Body of pancreas (tissue), 4 donors: ENCODE measurements at regions not wholly inside any gene's neighbourhood (a gene's known extent, or its start where the extent isn't known, plus 50 kb on each side); places are given as distances from the start of the nearest gene placed in this dataset.

Experiments
- ATAC-seq: fragments of 150-250 bp; one replicate; pipeline ENCODE4 v1.9.1; 2016
- DNase-seq, 4 donors: peaks; one replicate each; pipeline ENCODE4 v3.0.0-alpha.2; 2019
- H3K27ac ChIP-seq, 4 donors: fragments of 200-600 bp; sonication (generic); 1 replicate in 3 of 4; 2 replicates in 1 of 4; pipeline versions ENCODE4 v1.5.1 to v1.6.1; 2016 to 2019; ENCODE audit warnings: mild to moderate bottlenecking in 1 of 4, mixed read lengths in 1 of 4, moderate library complexity in 1 of 4
- H3K27me3 ChIP-seq, 2 donors: fragments of 200-600 bp; sonication (generic); one replicate each; pipeline ENCODE4 v1.6.0; 2016; ENCODE audit warnings: mild to moderate bottlenecking in 1 of 2
- H3K36me3 ChIP-seq, 2 donors: fragments of 200-600 bp; sonication (generic); replicated peaks in 1 of 2; 2 replicates each; pipeline ENCODE4 v1.5.1; 2016; ENCODE audit warnings: low read depth in 2 of 2; ENCODE audit not compliant: insufficient read depth in 1 of 2
- H3K4me1 ChIP-seq: fragments of 200-600 bp; sonication (generic); one replicate; pipeline ENCODE4 v1.6.0; 2016
- H3K4me3 ChIP-seq, 2 donors: fragments of 200-600 bp; sonication (generic); 1 replicate in 1 of 2; 2 replicates in 1 of 2; pipeline ENCODE4 v1.5.1; 2016 to 2019
- H3K9me3 ChIP-seq, 3 donors: fragments of 200-600 bp; sonication (generic); 1 replicate in 2 of 3; 2 replicates in 1 of 3; pipeline ENCODE4 v1.5.1; 2016
- POLR2A ChIP-seq, 3 donors: fragments of 450-650 bp; IDR thresholded peaks; one replicate each; pipeline ENCODE4 v1.6.1; 2016; ENCODE audit warnings: antibody characterized with exemption in 3 of 3, mild to moderate bottlenecking in 2 of 3
- WGBS, 2 donors: methylation state at CpG; one replicate each; pipeline ENCODE4 v1.1.5; 2017; 5-methylcytosine and 5-hydroxymethylcytosine counted together
- intact Hi-C: fragments of 100-400 bp; cut with DNase I; formaldehyde crosslinking; loops from one replicate; pipeline ENCODE4 v1.15.1; 2023
- TF ChIP-seq, protein P1 (sequence below), 7 experiments: fragments of 450-650 bp in 4 of 7; fragments of 200-600 bp in 3 of 7; sonication (generic) in 3 of 7; IDR thresholded peaks; one replicate each; pipeline ENCODE4 v1.5.1; 2016 to 2019; ENCODE audit warnings: antibody characterized with exemption in 7 of 7

DNA sequence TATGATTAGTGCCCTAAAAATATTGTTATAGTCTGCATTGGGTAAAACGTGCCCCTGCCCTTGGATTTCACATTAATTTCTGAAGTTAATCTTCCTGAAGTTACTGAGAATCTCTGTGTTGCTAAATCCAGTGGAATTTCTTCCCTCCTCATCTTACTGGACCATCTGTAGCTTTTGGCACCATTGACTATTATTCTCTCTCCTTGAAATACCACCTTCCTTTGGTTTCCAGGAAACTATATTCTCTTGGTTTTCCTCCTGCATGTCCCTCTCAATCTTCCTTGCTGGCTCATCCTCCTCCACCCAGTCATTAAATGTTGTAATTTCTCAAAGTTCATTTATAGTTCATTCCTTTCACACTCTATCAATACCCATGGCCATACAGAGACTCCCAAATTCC is 110.6 kb upstream of the SLC35G4 start:
- H3K27me3 ChIP-seq, result no peaks in the 10 kb centered on the region
- WGBS, 2 donors, result 28 to 47% methylated on average over 1 of the region's 1 CpG
- ATAC-seq (no peak), DNase-seq (no peak)
- H3K36me3 ChIP-seq, result no peaks in the 10 kb centered on the region
- intact Hi-C loops, result no loop called here
- TF ChIP-seq, protein P1, sequence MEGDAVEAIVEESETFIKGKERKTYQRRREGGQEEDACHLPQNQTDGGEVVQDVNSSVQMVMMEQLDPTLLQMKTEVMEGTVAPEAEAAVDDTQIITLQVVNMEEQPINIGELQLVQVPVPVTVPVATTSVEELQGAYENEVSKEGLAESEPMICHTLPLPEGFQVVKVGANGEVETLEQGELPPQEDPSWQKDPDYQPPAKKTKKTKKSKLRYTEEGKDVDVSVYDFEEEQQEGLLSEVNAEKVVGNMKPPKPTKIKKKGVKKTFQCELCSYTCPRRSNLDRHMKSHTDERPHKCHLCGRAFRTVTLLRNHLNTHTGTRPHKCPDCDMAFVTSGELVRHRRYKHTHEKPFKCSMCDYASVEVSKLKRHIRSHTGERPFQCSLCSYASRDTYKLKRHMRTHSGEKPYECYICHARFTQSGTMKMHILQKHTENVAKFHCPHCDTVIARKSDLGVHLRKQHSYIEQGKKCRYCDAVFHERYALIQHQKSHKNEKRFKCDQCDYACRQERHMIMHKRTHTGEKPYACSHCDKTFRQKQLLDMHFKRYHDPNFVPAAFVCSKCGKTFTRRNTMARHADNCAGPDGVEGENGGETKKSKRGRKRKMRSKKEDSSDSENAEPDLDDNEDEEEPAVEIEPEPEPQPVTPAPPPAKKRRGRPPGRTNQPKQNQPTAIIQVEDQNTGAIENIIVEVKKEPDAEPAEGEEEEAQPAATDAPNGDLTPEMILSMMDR (IDR thresholded peaks at IDR 0.05), result no peak
- TF ChIP-seq POLR2A (IDR thresholded peaks at IDR 0.05), result no peak
- no peak overlapping the region for H3K4me3 ChIP-seq
- no peak overlapping the region for H3K27ac ChIP-seq
- no peaks in the 10 kb centered on the region for H3K4me1 ChIP-seq
- no peaks in the 10 kb centered on the region for H3K9me3 ChIP-seq

DNA sequence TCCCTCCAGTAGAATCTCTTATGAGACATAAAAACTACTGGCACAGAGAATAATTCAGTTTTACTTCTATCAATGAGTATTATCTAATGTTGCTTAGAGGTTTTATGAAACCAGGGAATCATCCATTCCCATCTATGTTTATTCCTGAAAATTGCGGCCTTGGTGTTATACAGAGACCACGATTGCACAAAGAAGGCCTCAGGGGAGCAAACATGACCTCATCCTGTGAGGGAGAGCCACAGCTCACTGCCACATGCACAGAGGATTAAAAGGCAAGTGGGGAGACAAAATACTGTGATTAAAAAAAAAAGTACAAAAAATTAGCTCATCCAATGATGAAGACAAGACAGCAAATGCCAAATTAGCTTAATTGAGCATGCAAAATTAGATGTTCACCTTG is 111.8 kb upstream of the SLC35G4 start:
- intact Hi-C loops, result no loop called here

DNA sequence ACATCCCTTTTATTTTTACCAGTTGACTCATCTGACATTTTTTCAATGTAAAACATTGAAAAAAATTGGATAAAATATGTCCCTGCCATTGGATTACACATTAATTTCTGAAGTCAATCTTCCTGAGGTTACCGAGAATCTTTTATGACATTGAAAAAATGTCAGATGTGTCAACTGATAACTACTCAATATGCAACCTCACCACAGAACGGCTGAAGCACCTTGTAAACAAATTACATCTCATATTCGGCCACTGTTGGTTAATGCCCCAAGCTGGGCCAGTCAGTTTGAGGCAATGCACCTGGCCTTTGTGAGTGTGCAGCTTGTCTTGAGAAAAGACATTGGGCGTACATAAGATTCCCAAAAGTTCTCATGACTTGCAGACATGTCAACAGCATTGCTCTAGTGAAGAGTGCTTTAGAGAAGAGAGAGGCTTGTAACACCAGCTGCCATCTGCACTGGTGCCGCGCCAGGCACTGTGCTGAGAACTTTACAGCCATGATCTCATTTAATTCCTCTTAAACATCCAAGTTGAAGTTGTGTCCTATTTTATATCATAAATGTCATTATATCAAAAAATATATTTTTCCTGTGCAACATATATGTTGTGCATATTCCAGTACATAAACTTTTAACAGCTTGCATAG is 112.7 kb upstream of the SLC35G4 start:
- Histone ChIP-seq H3K27me3 (no peaks in the 10 kb centered on the region), H3K9me3 (no peaks in the 10 kb centered on the region), H3K36me3 (no peaks in the 10 kb centered on the region), H3K4me1 (no peaks in the 10 kb centered on the region), H3K27ac (no peak overlapping the region), H3K4me3 (no peak overlapping the region)
- intact Hi-C loops, result no loop called here
- 54 to 56% methylated on average over 6 of the region's 6 CpGs for WGBS, 2 donors
- TF ChIP-seq, protein P1 (IDR thresholded peaks at IDR 0.05), result no peak
- TF ChIP-seq POLR2A (IDR thresholded peaks at IDR 0.05), result no peak
- no peak for DNase-seq
- ATAC-seq, result no peak

More for the DNA sequence above, 111.8 kb upstream of the SLC35G4 start:
- DNase-seq, result no peak
- TF ChIP-seq, protein P1 (IDR thresholded peaks at IDR 0.05), result no peak
- TF ChIP-seq POLR2A (IDR thresholded peaks at IDR 0.05), result no peak
- H3K4me3 ChIP-seq, result no peak overlapping the region
- no peaks in the 10 kb centered on the region for H3K4me1 ChIP-seq
- 37 to 51% methylated on average over 2 of the region's 2 CpGs for WGBS, 2 donors
- H3K27ac ChIP-seq, result no peak overlapping the region
- H3K27me3 ChIP-seq, result no peaks in the 10 kb centered on the region
- no peaks in the 10 kb centered on the region for H3K36me3 ChIP-seq
- ATAC-seq, result no peak
- no peaks in the 10 kb centered on the region for H3K9me3 ChIP-seq

DNA sequence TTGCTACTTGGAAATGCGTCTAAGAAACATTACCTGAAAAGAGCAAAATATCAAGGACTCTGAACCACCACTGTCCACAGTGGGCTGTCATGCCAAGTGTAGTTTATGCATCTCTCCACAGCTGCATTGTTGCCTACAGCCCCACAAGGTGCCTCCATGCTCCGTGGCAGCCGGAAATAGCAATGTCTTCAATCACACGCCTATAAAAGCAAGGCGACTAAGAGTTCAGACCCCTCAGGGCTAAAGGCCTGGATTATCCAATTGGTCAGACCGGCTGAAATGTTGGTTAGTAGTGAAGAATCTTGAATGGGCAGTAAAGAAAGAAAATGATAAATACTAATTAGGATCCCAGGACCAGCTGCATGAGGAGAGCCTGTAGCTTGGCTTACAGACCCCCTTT is 114.0 kb upstream of the SLC35G4 start:
- H3K36me3 ChIP-seq, result no peaks in the 10 kb centered on the region
- no peak for TF ChIP-seq POLR2A (IDR thresholded peaks at IDR 0.05)
- TF ChIP-seq, protein P1 (IDR thresholded peaks at IDR 0.05), result no peak
- DNase-seq (no peak), ATAC-seq (no peak)
- H3K27me3 ChIP-seq, result no peaks in the 10 kb centered on the region
- H3K9me3 ChIP-seq, result no peaks in the 10 kb centered on the region
- no peak overlapping the region for H3K4me3 ChIP-seq
- no peak overlapping the region for H3K27ac ChIP-seq
- no peaks in the 10 kb centered on the region for H3K4me1 ChIP-seq
- intact Hi-C loops, result no loop called here
- 74 to 83% methylated on average over 6 of the region's 6 CpGs for WGBS, 2 donors

DNA sequence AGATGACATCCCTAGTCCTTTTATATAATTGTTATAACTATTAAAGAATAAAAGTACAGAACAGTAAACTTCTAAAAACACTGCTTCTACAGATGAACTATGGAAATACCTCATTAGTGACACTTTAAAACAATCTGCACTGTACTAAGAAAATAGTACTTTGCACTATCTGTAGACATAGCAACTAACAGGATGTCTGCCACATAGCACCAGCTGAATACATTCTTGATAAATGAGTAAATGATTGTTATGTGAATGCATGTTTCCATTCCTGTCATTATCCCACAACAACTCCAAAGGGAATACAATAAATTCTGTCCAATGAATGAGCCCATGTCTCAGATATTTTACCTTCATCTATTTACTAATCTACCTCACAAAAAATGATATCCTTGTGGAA is 115.3 kb upstream of the SLC35G4 start:
- no peaks in the 10 kb centered on the region for H3K27me3 ChIP-seq
- no peak overlapping the region for H3K4me3 ChIP-seq
- no peaks in the 10 kb centered on the region for H3K36me3 ChIP-seq
- no peaks in the 10 kb centered on the region for H3K4me1 ChIP-seq
- DNase-seq (no peak), ATAC-seq (no peak)
- H3K9me3 ChIP-seq, result no peaks in the 10 kb centered on the region
- no peak overlapping the region for H3K27ac ChIP-seq
- intact Hi-C loops, result no loop called here
- TF ChIP-seq, protein P1 (IDR thresholded peaks at IDR 0.05), result no peak
- TF ChIP-seq POLR2A (IDR thresholded peaks at IDR 0.05), result no peak
